GM19467 (cell line): ENCODE measurements at regions not wholly inside any gene's neighbourhood (a gene's known extent, or its start where the extent isn't known, plus 50 kb on each side); places are given as distances from the start of the nearest gene placed in this dataset.

ENCODE experiments used
- ATAC-seq: cut with Tn5 transposase; IDR thresholded peaks from one replicate; pipeline ENCODE4 v1.9.1; 2021; ENCODE audit warnings: mild to moderate bottlenecking, moderate library complexity; ENCODE audit not compliant: unreplicated experiment

DNA sequence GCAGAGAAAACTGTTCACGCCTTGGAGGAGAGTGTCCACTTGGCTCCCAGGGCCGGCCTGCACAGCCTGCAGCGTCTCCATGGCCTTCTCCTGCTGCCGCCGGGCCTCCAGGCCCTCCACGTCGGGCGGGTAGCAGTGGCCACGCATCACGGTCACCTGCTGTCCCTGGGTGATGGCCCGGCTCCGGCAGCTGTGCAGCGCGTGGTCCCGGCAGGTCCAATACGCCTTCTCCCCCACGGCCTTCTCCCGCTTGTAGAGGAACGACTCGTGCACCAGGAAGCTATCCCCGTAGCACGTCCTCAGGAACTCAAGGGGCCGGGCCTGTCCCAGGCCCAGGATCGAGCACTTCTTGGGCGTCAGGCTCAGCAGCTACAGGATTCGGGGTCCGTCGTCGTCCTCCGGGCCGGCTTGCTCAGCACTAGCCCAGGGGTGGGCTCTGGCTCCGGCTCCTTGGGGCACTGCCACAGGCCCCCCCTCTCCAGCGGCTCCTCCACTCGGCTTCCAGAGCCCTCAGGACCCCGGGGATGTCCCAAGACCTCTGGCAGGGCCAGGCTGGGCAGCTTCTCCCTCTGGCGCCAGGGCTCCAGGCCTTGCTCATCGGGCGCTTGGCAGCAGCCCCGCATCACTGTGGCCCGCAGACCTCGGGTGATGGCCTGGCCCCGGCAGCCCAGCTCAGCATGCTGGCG is 83.6 kb upstream of the FXR1 start:
- no peak for ATAC-seq

DNA sequence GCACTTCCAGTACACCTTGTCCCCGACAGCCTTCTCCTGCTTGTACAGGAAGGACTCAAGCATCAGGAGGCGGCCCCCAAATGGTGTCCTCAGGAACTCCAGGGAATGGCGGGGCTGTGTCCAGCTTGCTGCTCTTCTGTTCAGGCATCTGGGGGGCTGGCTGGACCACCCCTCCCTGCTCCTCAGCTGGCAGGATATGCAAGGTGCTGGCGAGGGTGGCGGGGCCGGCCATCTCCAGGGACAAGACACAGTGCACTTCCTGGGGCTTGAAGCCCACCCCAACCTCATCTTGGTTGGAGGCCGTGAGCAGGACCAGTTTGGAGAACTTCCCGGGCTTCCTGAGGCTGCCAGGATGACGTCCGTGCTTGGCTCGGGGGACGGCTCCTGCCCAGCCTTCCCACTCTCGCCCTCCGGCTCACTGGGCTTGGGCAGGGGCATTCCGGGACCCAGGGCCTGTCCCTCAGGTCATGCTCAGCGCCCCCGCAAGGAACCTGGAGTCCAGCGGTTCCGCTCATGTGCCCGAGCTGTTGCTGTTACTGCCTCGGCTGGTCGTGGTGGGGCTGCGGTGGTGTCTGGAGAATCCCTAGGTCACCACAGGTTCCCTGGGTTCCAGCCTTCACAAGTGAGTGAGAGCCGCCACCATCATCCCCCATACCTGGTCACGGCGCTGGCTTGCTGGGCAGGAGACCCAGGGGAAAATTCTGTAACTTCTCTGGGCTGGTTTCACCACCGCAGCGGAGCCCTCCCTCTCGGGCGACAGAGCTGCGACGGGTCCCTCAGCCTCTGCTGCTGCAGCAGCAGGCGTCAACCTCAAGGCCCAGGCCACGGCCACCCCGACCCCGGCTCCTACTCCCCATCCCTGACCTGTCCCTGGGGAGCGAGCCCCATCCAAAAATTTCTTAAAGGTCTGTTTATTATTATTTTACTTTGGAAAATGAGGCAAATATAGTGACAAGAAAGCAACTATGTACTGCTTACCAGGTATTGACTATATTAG is 82.8 kb upstream of the FXR1 start:
- ATAC-seq = no peak

DNA sequence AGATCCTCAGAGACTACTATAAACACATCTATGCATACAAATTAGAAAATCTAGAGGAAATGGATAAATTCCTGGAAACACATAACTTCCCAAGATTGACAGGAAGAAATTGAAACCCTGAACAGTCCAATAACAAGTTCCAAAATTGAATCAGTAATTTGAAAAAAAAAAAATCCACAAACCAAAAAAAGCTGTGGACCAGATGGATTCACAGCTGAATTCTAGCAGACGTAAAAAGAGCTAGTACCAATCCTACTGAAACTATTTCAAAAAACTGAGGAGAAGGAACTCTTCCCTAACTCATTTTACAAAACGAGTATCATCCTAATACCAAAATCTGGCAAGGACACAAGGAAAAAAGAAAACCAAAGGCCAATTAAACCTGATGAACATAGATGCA is 77.0 kb upstream of the FXR1 start:
- no peak for ATAC-seq

DNA sequence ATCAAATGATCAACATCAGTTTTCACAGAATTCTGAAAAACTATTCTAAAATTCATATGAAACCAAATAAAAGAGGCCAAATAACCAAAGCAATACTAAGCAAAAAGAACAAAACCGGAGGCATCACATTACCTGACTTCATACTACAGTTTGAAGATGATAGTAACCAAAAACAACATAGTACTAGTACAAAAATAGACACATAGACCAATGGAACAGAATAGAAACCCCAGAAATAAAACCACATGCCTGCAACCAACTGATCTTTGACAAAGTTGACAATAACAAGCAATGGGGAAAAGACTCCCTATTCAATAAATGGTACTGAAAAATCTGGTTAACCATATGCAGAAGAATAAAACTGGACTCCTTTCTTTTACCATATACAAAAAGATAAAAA is 75.7 kb upstream of the FXR1 start:
- ATAC-seq = no peak

DNA sequence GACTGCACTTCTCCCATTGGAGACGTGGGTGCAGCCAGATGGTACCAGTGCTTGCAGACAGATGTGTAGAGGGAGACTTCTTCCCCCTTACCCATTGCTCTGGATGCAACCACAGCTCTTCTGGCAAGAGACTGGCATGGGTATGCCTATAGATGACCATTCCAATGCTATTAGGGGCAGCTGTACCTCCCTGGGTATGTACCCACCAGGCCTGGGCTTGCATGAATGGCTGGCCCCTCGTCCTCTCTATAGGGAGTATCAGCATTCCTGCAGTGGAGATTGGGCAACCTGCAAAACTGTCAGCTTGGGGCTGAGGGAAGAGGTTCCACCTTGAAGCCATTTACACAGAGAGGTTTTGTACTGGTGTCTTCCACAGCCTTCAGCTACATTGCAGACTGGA is 57.6 kb upstream of the FXR1 start:
- ATAC-seq = no peak

DNA sequence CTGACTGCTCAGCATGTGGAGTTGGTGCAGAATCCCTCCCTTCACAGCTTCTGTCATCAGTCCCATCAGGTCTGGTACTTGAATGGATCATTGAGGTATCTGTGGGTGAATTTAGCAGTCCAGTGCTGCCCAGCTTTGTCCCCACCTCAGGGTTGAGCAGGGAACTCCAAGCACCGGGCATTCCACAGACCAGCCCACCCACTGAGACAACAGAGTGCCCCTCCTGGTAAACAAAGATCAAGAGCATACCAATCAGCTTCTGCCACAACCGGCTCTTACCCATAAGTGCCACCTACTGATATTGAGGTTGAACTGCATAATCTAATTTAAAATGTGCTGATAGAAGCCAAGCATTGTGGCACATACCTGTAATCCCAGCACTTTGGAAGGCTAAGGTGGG is 57.1 kb upstream of the FXR1 start:
- peak; percentile 68 for ATAC-seq

DNA sequence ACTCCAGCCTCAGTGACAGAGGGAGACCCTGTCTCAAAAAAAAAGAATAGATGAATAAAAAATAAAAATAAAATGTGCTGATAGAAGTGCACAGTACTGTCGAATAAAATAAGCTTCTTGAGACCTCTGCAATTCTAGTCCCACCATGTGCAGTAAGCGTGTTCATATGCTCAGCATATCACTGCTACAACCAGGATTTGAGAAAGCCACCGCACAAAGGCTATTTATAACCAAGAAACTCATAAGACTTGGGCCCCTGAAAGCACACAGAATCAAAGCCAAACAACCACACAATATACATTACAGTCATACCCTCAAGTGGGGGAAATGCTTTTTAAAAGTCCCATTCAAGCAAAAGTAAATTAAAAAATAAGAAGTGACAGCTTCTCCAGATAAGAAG is 56.5 kb upstream of the FXR1 start:
- no peak for ATAC-seq

DNA sequence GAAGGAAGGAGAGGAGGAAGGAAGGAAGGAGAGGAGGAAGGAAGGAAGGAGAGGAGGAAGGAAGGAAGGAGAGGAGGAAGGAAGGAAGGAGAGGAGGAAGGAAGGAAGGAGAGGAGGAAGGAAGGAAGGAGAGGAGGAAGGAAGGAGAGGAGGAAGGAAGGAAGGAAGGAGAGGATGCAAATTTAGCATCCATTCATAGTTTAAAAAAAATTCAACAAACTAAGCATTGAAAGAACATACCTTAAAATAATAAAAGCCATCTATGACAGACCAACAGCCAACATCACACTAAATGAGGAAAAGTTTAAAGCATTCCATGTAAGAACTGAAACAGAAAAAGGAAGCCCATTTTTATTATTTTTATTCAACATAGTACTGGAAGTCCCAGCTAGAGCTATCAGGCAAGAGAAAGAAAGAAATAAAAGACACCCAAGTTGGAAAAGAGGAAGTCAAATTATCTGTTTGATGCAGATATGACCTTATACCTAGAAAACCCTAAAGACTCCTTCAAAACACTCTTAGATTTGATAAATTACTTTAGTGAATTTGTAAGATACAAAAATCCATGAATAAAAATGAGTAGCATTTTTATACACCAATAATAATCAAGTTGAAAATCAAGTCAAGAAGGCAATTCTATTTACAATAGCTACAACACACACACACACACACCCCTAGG is 52.2 kb upstream of the FXR1 start:
- ATAC-seq = no peak
